GM23338 (cell line): ENCODE measurements at regions not wholly inside any gene's neighbourhood (a gene's known extent, or its start where the extent isn't known, plus 50 kb on each side); places are given as distances from the start of the nearest gene placed in this dataset.

Experiments
- ATAC-seq: fragments of 200-7000 bp; cut with Tn5 transposase; 3 replicates; pipeline ENCODE4 v1.9.1; 2020
- DNase-seq: peaks from one replicate; pipeline ENCODE4 v3.0.0-alpha.2; 2015; ENCODE audit warnings: low spot score
- H2AFZ ChIP-seq: fragments of 200-600 bp; sonication (generic); 2 replicates; pipeline ENCODE4 v1.8.0; 2016; ENCODE audit warnings: antibody characterized with exemption, mild to moderate bottlenecking, moderate library complexity
- H3F3A ChIP-seq: fragments of 200-600 bp; sonication (generic); replicated peaks from 2 replicates; pipeline ENCODE4 v1.8.0; 2017; ENCODE audit warnings: antibody characterized with exemption, mixed run types, low read depth
- H3K27ac ChIP-seq: fragments of 200-600 bp; sonication (generic); 2 replicates; pipeline ENCODE4 v1.6.1; 2016; ENCODE audit warnings: low read depth
- H3K27me3 ChIP-seq: fragments of 200-600 bp; sonication (generic); 2 replicates; pipeline ENCODE4 v1.8.0; 2016; ENCODE audit warnings: mild to moderate bottlenecking, mixed run types, moderate library complexity; ENCODE audit not compliant: insufficient read depth
- H3K36me3 ChIP-seq: fragments of 200-600 bp; sonication (generic); 2 replicates; pipeline ENCODE4 v1.8.0; 2016; ENCODE audit warnings: mild to moderate bottlenecking; ENCODE audit not compliant: insufficient read depth
- H3K4me1 ChIP-seq: fragments of 200-600 bp; sonication (generic); 2 replicates; pipeline ENCODE4 v1.8.0; 2016; ENCODE audit warnings: mild to moderate bottlenecking, moderate library complexity; ENCODE audit not compliant: insufficient read depth
- H3K4me2 ChIP-seq: fragments of 200-600 bp; sonication (generic); 2 replicates; pipeline ENCODE4 v1.7.1; 2017; ENCODE audit warnings: mixed run types
- H3K4me3 ChIP-seq: fragments of 200-600 bp; sonication (generic); 2 replicates; pipeline ENCODE4 v1.6.1; 2016; ENCODE audit warnings: mixed run types
- H3K79me2 ChIP-seq: fragments of 200-600 bp; sonication (generic); replicated peaks from 2 replicates; pipeline ENCODE4 v1.8.0; 2017; ENCODE audit warnings: mild to moderate bottlenecking; ENCODE audit not compliant: insufficient read depth
- H3K9me2 ChIP-seq: fragments of 200-600 bp; sonication (generic); 2 replicates; pipeline ENCODE4 v1.8.0; 2017; ENCODE audit not compliant: insufficient read depth
- H4K20me1 ChIP-seq: fragments of 200-600 bp; sonication (generic); replicated peaks from 2 replicates; pipeline ENCODE4 v1.8.0; 2017; ENCODE audit warnings: mild to moderate bottlenecking; ENCODE audit not compliant: insufficient read depth
- H3K27ac Mint-ChIP-seq: 2 replicates; pipeline ENCODE4 v1.8.0; 2020; ENCODE audit warnings: inconsistent platforms, mild to moderate bottlenecking, moderate library complexity, mixed read lengths
- H3K27me3 Mint-ChIP-seq: 3 replicates; pipeline ENCODE4 v1.8.0; 2022; ENCODE audit warnings: low read depth, mild to moderate bottlenecking, moderate library complexity, mixed read lengths, inconsistent platforms; ENCODE audit not compliant: insufficient read depth, poor library complexity
- H3K36me3 Mint-ChIP-seq: 3 replicates; pipeline ENCODE4 v1.8.0; 2021; ENCODE audit warnings: low read depth, mild to moderate bottlenecking, inconsistent platforms, moderate library complexity, mixed read lengths
- H3K4me1 Mint-ChIP-seq: 3 replicates; pipeline ENCODE4 v1.8.0; 2020; ENCODE audit warnings: mild to moderate bottlenecking, inconsistent platforms, mixed read lengths
- H3K4me3 Mint-ChIP-seq: 3 replicates; pipeline ENCODE4 v1.8.0; 2021; ENCODE audit warnings: moderate library complexity, mild to moderate bottlenecking, inconsistent platforms, mixed read lengths
- H3K9me3 Mint-ChIP-seq: 3 replicates; pipeline ENCODE4 v1.8.0; 2020; ENCODE audit warnings: moderate library complexity, mild to moderate bottlenecking, inconsistent platforms, mixed read lengths
- EZH2phosphoT487 ChIP-seq: fragments of 200-600 bp; sonication (generic); IDR thresholded peaks from one replicate; pipeline ENCODE4 v1.8.1; 2018; ENCODE audit warnings: antibody characterized with exemption; ENCODE audit not compliant: unreplicated experiment
- REST ChIP-seq: IDR thresholded peaks from one replicate; pipeline ENCODE4 v1.6.1; 2018; ENCODE audit warnings: antibody characterized with exemption; ENCODE audit not compliant: unreplicated experiment
- ZNF114 ChIP-seq: fragments of 250-450 bp; sonication (Bioruptor Pico); IDR thresholded peaks from 2 replicates; pipeline ENCODE4 v1.5.0; 2020; ENCODE audit warnings: mild to moderate bottlenecking, moderate library complexity
- ZNF462 ChIP-seq: fragments of 250-450 bp; sonication (Bioruptor Pico); IDR thresholded peaks from 2 replicates; pipeline ENCODE4 v1.5.0; 2020; ENCODE audit warnings: mild to moderate bottlenecking, moderate library complexity

- H3K4me3 Mint-ChIP-seq: no peak overlapping the region
- Histone ChIP-seq H4K20me1 (no peaks in the 10 kb centered on the region), H3K36me3 (no peaks in the 10 kb centered on the region), H3K4me2 (peak overlapping the region; percentile 42; the same call in 1 of the 2 replicates), H3K9me2 (peaks cover 3% of the 10 kb centered on the region; the same call in 1 of the 2 replicates), H3K79me2 (no peaks in the 10 kb centered on the region), H3K27ac (no peak overlapping the region), H2AFZ (no peak overlapping the region), H3K4me3 (no peak overlapping the region), H3K4me1 (peaks cover 12% of the 10 kb centered on the region), H3K27me3 (no peaks in the 10 kb centered on the region), H3F3A (no peaks in the 10 kb centered on the region)
- no peak; the same call in 2 of the 3 replicates for ATAC-seq
- no peaks in the 10 kb centered on the region for H3K36me3 Mint-ChIP-seq
- no peak for TF ChIP-seq ZNF462 (CRISPR knock-in tag)
- TF ChIP-seq ZNF114 (CRISPR knock-in tag): no peak
- TF ChIP-seq EZH2phosphoT487: no peak
- peak; percentile 4 for DNase-seq
- H3K9me3 Mint-ChIP-seq: no peaks in the 10 kb centered on the region
- H3K27me3 Mint-ChIP-seq: peaks cover 2% of the 10 kb centered on the region
- peaks cover 23% of the 10 kb centered on the region for H3K4me1 Mint-ChIP-seq
- no peak overlapping the region for H3K27ac Mint-ChIP-seq
Measured at GRCh38 chr10:23870651-23871610, 338.0 kb upstream of the KIAA1217 start.

- no peak overlapping the region for H3K4me3 ChIP-seq
- Mint-ChIP-seq H3K27ac (no peak overlapping the region), H3K36me3 (no peaks in the 10 kb centered on the region), H3K9me3 (no peaks in the 10 kb centered on the region), H3K4me1 (peaks cover 23% of the 10 kb centered on the region), H3K27me3 (no peaks in the 10 kb centered on the region), H3K4me3 (no peak overlapping the region)
- DNase-seq: no peak
- H3K27ac ChIP-seq: no peak overlapping the region
- peaks cover 12% of the 10 kb centered on the region for H3K4me1 ChIP-seq
- H3F3A ChIP-seq: no peaks in the 10 kb centered on the region
- no peak for TF ChIP-seq REST
- no peak overlapping the region for H3K4me2 ChIP-seq
- peaks cover 3% of the 10 kb centered on the region; the same call in 1 of the 2 replicates for H3K9me2 ChIP-seq
- no peak overlapping the region for H2AFZ ChIP-seq
- peak; percentile 52 for ATAC-seq
- H4K20me1 ChIP-seq: no peaks in the 10 kb centered on the region
- H3K27me3 ChIP-seq: no peaks in the 10 kb centered on the region
- H3K79me2 ChIP-seq: no peaks in the 10 kb centered on the region
- no peaks in the 10 kb centered on the region for H3K36me3 ChIP-seq
Measured at GRCh38 chr10:23872290-23872689, 336.6 kb upstream of the KIAA1217 start.
